Stomach smooth muscle (tissue), 2 donors: ENCODE measurements at regions not wholly inside any gene's neighbourhood (a gene's known extent, or its start where the extent isn't known, plus 50 kb on each side); places are given as distances from the start of the nearest gene placed in this dataset.
"Not testable (repeated sequence)": the region's sequence is repeated elsewhere in the genome, so short reads cannot be mapped to it uniquely, and the experiment has no call there.

Experiments
- H3K27ac ChIP-seq: one replicate; pipeline ENCODE4 v1.7.0; 2013; ENCODE audit warnings: mild to moderate bottlenecking, low read length, inconsistent platforms
- H3K27me3 ChIP-seq, 2 donors: one replicate each; pipeline ENCODE4 v1.7.0; 2013; ENCODE audit warnings: low read length in 2 of 2; ENCODE audit not compliant: insufficient read depth in 2 of 2, control insufficient read depth in 1 of 2
- H3K36me3 ChIP-seq, 2 donors: one replicate each; pipeline ENCODE4 v1.7.0; 2013; ENCODE audit warnings: low read length in 2 of 2; ENCODE audit not compliant: control insufficient read depth in 2 of 2, insufficient read depth in 2 of 2
- H3K4me1 ChIP-seq: one replicate; pipeline ENCODE4 v1.7.0; 2013; ENCODE audit warnings: low read length; ENCODE audit not compliant: control insufficient read depth, insufficient read depth
- H3K4me3 ChIP-seq, 2 donors: one replicate each; pipeline ENCODE4 v1.7.0; 2013; ENCODE audit warnings: low read length in 2 of 2
- H3K9ac ChIP-seq, 2 donors: one replicate each; pipeline ENCODE4 v1.7.0; 2013; ENCODE audit warnings: low read length in 2 of 2, mild to moderate bottlenecking in 1 of 2
- H3K9me3 ChIP-seq, 2 donors: one replicate each; pipeline ENCODE4 v1.7.0; 2013; ENCODE audit warnings: low read length in 2 of 2; ENCODE audit not compliant: control insufficient read depth in 2 of 2
- donor health status: healthy.
- donor health status: Pancreatic carcinoma.

DNA sequence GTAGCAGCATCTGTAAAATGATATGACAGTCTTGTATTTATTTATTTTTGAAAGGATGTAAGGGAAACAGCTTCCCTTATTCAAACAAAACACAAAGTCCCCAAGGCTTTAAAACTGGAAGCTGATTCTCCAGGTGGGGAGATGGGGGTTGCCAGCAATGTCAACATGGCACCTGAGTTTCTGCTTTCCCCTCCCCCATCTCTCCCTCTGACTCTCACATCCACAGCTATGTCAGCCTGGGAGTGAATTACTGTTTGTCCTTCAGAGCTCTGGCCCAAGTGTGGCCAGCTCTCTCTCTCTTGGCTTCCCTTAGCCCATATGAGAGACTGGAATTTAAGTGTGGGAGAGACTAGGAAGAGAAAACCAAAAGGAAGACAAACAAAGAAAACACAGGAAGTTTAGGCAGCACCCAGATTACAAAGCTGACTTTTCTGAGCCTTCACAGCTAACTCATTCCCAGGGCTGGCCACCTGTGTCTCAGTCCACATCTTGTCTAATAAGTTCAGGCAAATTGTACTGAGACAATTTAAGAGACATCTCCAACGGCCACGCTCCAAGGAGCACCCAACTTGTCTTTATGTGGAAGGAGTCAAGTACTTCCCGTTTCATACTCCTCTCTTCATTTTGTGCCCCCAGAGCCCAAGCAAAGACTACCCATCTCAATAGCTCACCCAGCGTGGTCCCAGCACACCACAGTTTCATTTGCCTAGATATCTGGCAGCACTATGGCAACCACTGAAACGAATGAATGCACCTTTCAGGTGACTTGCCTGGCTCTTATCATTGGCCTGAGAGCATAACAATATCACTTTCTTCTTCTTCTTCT lies 69.2 kb downstream of the SOX9 start:
- Histone ChIP-seq H3K27ac (no peak overlapping the region), H3K9ac (no peak overlapping the region)

DNA sequence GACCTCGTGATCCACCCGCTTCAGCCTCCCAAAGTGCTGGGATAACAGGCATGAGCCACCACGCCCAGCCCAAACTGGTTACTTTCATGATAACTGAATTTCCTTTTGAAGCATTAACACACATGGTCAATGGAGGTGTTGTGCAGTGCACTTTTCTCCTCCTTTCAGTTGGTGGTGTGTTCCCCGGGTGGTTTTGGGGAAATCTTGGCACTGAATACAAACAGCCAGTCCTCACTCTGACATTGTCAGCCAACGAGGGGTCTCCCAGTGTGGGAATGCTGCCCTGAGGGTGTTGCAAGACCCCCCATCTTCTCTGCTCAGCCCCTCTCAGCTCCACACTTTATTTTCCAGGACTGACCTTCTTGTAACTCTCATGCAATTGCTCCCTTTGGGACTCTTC lies 70.5 kb downstream of the SOX9 start:
- Histone ChIP-seq H3K9ac (no peak overlapping the region), H3K36me3 (no peaks in the 10 kb centered on the region), H3K9me3 (no peaks in the 10 kb centered on the region), H3K27ac (no peak overlapping the region), H3K4me1 (no peaks in the 10 kb centered on the region), H3K27me3 (no peaks in the 10 kb centered on the region), H3K4me3 (no peak overlapping the region)

More for the DNA sequence above, 69.2 kb downstream of the SOX9 start:
- Histone ChIP-seq H3K4me3 (no peak overlapping the region), H3K27me3 (no peaks in the 10 kb centered on the region), H3K36me3 (no peaks in the 10 kb centered on the region), H3K4me1 (no peaks in the 10 kb centered on the region), H3K9me3 (no peaks in the 10 kb centered on the region)

DNA sequence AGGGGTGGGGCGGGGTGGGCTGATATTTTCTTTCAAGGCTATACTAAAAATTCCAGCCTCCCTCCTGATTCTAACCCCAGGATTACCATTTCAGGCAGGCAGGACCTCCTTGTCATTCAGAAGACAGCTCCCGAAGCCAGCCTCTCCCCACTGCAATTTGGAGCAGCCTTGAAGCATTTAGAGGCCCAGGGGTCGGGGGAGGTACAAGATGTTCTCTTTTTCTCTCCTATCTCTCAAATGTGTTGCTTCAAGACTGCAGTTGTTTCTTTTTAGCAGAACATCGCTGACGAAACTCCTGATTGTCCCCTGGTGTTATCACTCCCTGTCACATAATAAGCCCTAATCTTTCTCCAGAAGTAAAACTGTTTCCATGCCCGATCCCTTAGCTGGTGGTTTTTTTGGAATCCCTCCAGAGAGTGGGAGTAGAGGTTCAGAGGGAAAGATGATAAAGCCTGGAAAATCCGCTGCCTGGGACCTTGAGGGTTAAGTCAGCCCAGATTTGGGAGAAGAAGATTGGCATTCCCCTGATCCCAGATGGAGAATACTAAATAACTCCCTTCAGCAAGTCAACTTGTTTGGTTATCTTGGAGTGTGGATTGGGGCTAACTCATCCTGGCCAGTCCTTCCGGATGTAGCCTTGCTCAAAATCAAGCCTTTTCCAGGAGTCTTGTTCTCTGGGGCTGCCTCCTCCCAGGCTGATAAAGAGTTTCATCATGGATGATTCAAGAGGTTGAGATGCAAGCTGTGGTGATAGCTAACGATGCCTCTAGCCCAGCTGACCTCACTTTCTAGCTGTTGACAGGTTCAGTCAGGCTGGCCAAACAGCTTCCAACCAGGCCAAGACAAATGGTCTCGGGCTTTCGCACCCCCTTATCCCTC lies 71.3 kb downstream of the SOX9 start:
- H3K36me3 ChIP-seq = no peaks in the 10 kb centered on the region
- no peak overlapping the region for H3K9ac ChIP-seq
- no peaks in the 10 kb centered on the region for H3K9me3 ChIP-seq
- H3K4me1 ChIP-seq = no peaks in the 10 kb centered on the region
- no peak overlapping the region for H3K27ac ChIP-seq
- no peak overlapping the region for H3K4me3 ChIP-seq
- H3K27me3 ChIP-seq = no peaks in the 10 kb centered on the region

DNA sequence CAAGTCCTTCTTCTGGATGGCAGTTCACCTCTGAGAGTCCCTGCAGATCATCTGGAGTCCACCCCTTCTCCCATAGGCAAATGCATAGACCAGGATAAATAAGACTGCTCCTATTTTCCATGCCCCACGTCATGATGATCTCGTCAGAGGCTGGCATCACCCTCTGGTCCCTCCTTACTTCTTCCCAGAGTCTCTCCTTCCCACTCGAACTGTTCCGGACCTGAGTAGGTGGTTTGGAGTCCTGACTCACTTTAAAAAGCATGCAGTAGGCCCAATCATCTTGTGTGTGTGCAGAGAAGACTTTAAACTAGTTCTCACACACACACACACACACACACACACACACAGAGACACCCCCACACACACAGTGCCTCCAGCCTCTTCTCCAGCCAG lies 72.0 kb downstream of the SOX9 start:
- Histone ChIP-seq H3K4me3 (no peak overlapping the region), H3K9ac (no peak overlapping the region), H3K27ac (no peak overlapping the region), H3K4me1 (no peaks in the 10 kb centered on the region), H3K9me3 (peaks cover 0 to 2% of the 10 kb centered on the region in 2 donors), H3K36me3 (no peaks in the 10 kb centered on the region), H3K27me3 (no peaks in the 10 kb centered on the region)

DNA sequence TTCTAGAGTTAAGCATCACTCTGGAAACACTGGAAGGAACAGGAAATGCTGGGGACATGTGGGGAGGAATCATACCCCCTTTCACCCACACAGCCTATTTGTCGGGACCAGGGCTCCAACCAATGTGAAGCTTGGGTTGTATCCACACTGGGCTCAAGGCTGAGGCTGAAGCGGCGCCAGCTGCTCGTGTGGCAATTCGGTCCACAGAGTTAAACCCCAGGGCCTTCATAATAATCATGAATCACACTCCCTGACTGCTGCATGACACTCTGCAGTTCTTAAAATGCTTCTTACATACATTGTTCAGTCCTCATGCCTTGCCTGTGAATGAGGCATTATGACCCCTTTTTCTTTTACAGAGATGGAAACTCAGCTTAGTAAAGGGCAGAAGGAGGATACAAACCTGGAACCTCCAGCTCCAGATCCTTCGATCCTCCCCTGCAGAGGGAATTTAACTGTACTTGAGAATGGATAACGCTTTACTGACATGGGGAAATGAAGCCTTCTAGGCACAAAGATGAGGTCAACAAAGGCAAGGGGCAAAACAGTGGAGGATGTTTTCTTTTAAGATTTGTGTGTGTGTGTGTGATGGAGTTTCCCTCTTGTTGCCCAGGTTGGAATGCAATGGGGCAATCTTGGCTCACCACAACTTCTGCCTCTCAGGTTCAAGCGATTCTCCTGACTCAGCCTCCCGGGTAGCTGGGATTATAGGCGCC lies 72.7 kb downstream of the SOX9 start:
- H3K36me3 ChIP-seq = no peaks in the 10 kb centered on the region
- peaks cover 0 to 3% of the 10 kb centered on the region in 2 donors for H3K9me3 ChIP-seq
- no peaks in the 10 kb centered on the region for H3K4me1 ChIP-seq
- no peaks in the 10 kb centered on the region for H3K27me3 ChIP-seq
- no peak overlapping the region for H3K4me3 ChIP-seq
- no peak overlapping the region for H3K9ac ChIP-seq
- no peak overlapping the region for H3K27ac ChIP-seq

DNA sequence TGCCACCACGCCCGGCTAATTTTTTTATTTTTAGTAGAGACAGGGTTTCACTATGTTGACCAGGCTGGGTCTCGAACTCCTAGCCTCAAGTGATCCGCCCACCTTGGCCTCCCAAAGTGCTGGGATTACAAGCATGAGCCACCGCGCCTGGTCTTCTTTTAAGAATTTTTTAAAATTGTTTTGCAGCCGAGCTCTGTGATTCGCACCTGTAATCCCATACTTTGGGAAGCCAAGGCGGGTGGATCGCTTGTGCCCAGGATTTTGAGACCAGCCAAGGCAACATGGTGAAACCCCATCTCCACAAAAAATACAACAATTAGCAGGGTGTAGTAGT lies 73.3 kb downstream of the SOX9 start:
- not testable (repeated sequence) for H3K4me1 ChIP-seq, H3K9me3 ChIP-seq, H3K27ac ChIP-seq, H3K36me3 ChIP-seq, H3K27me3 ChIP-seq, H3K9ac ChIP-seq, H3K4me3 ChIP-seq

DNA sequence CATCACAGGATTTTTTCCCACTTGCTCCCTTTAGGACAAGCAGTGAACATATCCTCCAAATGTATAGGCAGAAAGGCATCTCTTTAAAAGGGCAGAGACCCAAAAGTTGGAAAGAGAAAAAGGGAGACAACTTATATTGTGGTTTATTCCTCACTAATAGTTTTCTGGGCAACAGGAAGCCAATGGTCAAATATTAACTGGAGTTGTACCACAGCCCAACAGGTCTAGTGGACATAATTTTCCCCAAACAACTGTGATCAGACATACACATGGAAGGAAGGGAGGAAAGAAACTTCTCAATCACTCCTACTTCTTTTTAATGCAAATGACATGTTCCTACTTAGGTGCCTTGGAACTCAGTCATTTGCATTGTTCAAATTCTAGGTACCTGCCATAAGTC lies 78.4 kb downstream of the SOX9 start:
- H3K9me3 ChIP-seq = peaks cover 0 to 3% of the 10 kb centered on the region in 2 donors
- H3K4me3 ChIP-seq = no peak overlapping the region
- no peak overlapping the region for H3K27ac ChIP-seq
- peaks cover 2 to 4% of the 10 kb centered on the region in 2 donors for H3K27me3 ChIP-seq
- H3K9ac ChIP-seq = no peak overlapping the region
- H3K4me1 ChIP-seq = no peaks in the 10 kb centered on the region
- no peaks in the 10 kb centered on the region for H3K36me3 ChIP-seq

DNA sequence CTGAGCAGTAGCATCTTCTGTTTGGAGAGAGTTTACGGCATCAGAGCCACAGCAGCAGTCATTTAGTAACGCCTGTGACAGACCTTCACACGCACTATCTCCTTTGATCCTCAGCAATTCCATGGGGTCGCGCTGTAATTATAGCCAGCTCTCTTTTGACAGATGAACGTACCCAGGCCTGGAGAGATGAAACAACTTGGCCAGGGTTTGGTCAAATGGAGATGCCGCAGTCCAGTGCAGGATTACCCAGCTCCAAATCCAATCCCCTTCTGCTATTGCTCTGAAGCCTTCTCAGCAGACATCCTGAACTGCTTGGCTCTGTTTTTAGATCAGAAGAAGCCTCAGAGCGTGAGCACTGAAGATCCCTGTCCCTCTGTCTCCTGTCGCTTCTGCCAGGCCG lies 83.9 kb downstream of the SOX9 start:
- peaks cover 4 to 10% of the 10 kb centered on the region in 2 donors for H3K27me3 ChIP-seq
- H3K36me3 ChIP-seq = no peaks in the 10 kb centered on the region
- H3K9ac ChIP-seq = no peak overlapping the region
- H3K4me1 ChIP-seq = no peaks in the 10 kb centered on the region
- no peaks in the 10 kb centered on the region for H3K9me3 ChIP-seq
- no peak overlapping the region for H3K4me3 ChIP-seq
- H3K27ac ChIP-seq = no peak overlapping the region

DNA sequence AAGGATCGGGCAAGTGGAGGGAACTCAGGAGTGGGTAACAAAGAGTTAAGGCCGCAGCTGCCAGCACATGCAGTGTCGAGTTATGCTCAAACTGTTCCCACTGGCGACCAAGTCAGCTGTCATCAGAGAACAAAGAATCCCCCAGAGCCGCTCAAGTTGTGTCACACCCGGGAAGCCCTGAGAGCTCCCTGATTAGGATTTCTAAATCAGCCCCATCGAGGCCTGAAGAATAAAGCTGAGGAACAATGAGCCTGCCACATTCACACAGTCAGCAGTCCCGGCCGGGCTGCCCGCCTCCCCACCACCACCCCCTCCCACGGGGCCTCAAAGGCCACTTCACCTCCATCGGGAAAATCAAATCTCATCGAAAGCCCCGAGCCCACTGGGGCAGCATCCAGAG lies 84.5 kb downstream of the SOX9 start:
- H3K9me3 ChIP-seq = no peaks in the 10 kb centered on the region
- no peak overlapping the region for H3K4me3 ChIP-seq
- no peak overlapping the region for H3K9ac ChIP-seq
- H3K4me1 ChIP-seq = no peaks in the 10 kb centered on the region
- no peaks in the 10 kb centered on the region for H3K36me3 ChIP-seq
- peaks cover 4 to 10% of the 10 kb centered on the region in 2 donors for H3K27me3 ChIP-seq
- H3K27ac ChIP-seq = no peak overlapping the region

DNA sequence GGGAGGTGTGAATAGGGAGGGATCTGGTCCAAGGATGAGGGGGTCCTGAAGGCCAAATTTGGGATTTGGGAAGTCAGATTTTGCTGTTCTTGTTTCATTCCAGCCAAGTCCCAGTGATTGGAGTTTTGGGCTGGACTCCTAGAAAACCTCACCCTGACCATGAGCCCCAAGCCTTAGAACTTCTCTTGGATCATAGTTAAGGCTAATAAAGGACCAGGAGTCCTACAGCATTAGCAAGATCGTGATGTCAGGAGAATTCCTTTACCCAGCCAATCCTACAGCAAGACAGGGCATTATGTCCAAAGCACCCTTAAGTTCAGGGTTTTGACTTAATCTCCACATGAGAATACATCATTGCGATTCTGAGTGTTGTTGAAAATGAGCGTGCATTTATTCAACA lies 85.0 kb downstream of the SOX9 start:
- H3K27ac ChIP-seq = no peak overlapping the region
- H3K9ac ChIP-seq = no peak overlapping the region
- H3K4me3 ChIP-seq = no peak overlapping the region
- no peaks in the 10 kb centered on the region for H3K4me1 ChIP-seq
- peaks cover 4 to 10% of the 10 kb centered on the region in 2 donors for H3K27me3 ChIP-seq
- H3K9me3 ChIP-seq = no peaks in the 10 kb centered on the region
- H3K36me3 ChIP-seq = no peaks in the 10 kb centered on the region
